Kidney (tissue), 13 donors: ENCODE measurements at regions not wholly inside any gene's neighbourhood (a gene's known extent, or its start where the extent isn't known, plus 50 kb on each side); places are given as distances from the start of the nearest gene placed in this dataset.
"Not testable (repeated sequence)": the region's sequence is repeated elsewhere in the genome, so short reads cannot be mapped to it uniquely, and the experiment has no call there.

Source experiments
- DNase-seq, 5 donors: peaks; one replicate each; pipeline ENCODE4 v3.0.0-alpha.2; 2013 to 2020
- FAIRE-seq: peaks from 2 replicates; lab custom pipeline; 2012; peaks lifted over from hg19 to GRCh38; lab: Jason Lieb, UNC
- H3K27ac ChIP-seq, 2 donors: one replicate each; pipeline ENCODE4 v1.7.0; 2013; ENCODE audit warnings: low read depth in 2 of 2, low read length in 2 of 2, inconsistent platforms in 1 of 2
- H3K27me3 ChIP-seq: one replicate; pipeline ENCODE4 v1.7.1; 2013; ENCODE audit warnings: low read length, inconsistent platforms; ENCODE audit not compliant: control insufficient read depth, insufficient read depth
- H3K36me3 ChIP-seq, 3 donors: one replicate each; pipeline versions ENCODE4 v1.7.0 to v1.7.1; 2013; ENCODE audit warnings: low read length in 3 of 3, control low read depth in 1 of 3, inconsistent platforms in 1 of 3; ENCODE audit not compliant: insufficient read depth in 3 of 3, control insufficient read depth in 2 of 3
- H3K4me1 ChIP-seq, 3 donors: one replicate each; pipeline versions ENCODE4 v1.7.0 to v1.7.1; 2013; ENCODE audit warnings: low read length in 3 of 3, inconsistent platforms in 1 of 3, low read depth in 1 of 3; ENCODE audit not compliant: control insufficient read depth in 2 of 3, insufficient read depth in 2 of 3
- H3K4me3 ChIP-seq, 3 donors: one replicate each; pipeline versions ENCODE4 v1.7.0 to v1.8.1; 2013; ENCODE audit warnings: low read length in 3 of 3, control low read depth in 1 of 3, inconsistent platforms in 1 of 3
- H3K9ac ChIP-seq, 3 donors: one replicate each; pipeline versions ENCODE4 v1.7.0 to v1.7.1; 2013; ENCODE audit warnings: low read length in 3 of 3, control low read depth in 1 of 3, inconsistent platforms in 1 of 3
- H3K9me3 ChIP-seq, 3 donors: one replicate each; pipeline versions ENCODE4 v1.7.0 to v1.7.1; 2013; ENCODE audit warnings: low read length in 3 of 3, control low read depth in 1 of 3, inconsistent platforms in 1 of 3; ENCODE audit not compliant: control insufficient read depth in 2 of 3, insufficient read depth in 1 of 3
- CTCF ChIP-seq: IDR thresholded peaks from 3 replicates; pipeline ENCODE4 v1.5.1; 2012; ENCODE audit warnings: mild to moderate bottlenecking, moderate library complexity, borderline replicate concordance; ENCODE audit not compliant: insufficient read depth; ENCODE audit errors: extremely low read depth
- intact Hi-C: fragments of 100-400 bp; cut with DNase I; formaldehyde crosslinking; loops from one replicate; pipeline ENCODE4 v1.11.1; 2022
- donor health status: control.
- donor health status: control.
- donor health status: control.
- donor health status: control.
- donor health status: control.
- donor health status: DM: yes; HTN: yes; CAD: no.
- donor health status: Normal renal cell carcinoma (clear cell type).

GRCh38 chr3:191133359-191133758, 65.7 kb upstream of the OSTN start:
- no peak overlapping the region for H3K9ac ChIP-seq
- FAIRE-seq (no peak), DNase-seq (no peak)
- H3K27ac ChIP-seq: no peak overlapping the region
- H3K4me1 ChIP-seq: no peaks in the 10 kb centered on the region
- H3K4me3 ChIP-seq: no peak overlapping the region
- H3K27me3 ChIP-seq: no peaks in the 10 kb centered on the region
- no peaks in the 10 kb centered on the region for H3K36me3 ChIP-seq
- TF ChIP-seq CTCF: no peak
- H3K9me3 ChIP-seq: no peaks in the 10 kb centered on the region
- intact Hi-C loops: no loop called here

GRCh38 chr3:191131305-191131704, 67.7 kb upstream of the OSTN start:
- no peak for TF ChIP-seq CTCF
- Histone ChIP-seq H3K27me3 (no peaks in the 10 kb centered on the region), H3K36me3 (no peaks in the 10 kb centered on the region), H3K9ac (no peak overlapping the region), H3K4me3 (no peak overlapping the region), H3K27ac (no peak overlapping the region), H3K9me3 (no peaks in the 10 kb centered on the region), H3K4me1 (no peaks in the 10 kb centered on the region)
- DNase-seq (no peak), FAIRE-seq (no peak)
- intact Hi-C loops: no loop called here

- DNase-seq, H3K9ac ChIP-seq, H3K9me3 ChIP-seq, FAIRE-seq, H3K36me3 ChIP-seq, H3K4me3 ChIP-seq, H3K27me3 ChIP-seq, H3K27ac ChIP-seq, intact Hi-C loops, H3K4me1 ChIP-seq: not testable (repeated sequence)
Measured at GRCh38 chr3:191124891-191125290, 74.2 kb upstream of the OSTN start.

GRCh38 chr3:191123946-191124345, 75.1 kb upstream of the OSTN start:
- TF ChIP-seq CTCF: no peak
- no peak for FAIRE-seq
- intact Hi-C loops: no loop called here
- no peaks in the 10 kb centered on the region for H3K27me3 ChIP-seq
- no peak overlapping the region for H3K4me3 ChIP-seq
- DNase-seq: no peak
- no peaks in the 10 kb centered on the region for H3K9me3 ChIP-seq
- no peak overlapping the region for H3K27ac ChIP-seq
- H3K9ac ChIP-seq: no peak overlapping the region
- H3K4me1 ChIP-seq: no peaks in the 10 kb centered on the region
- no peaks in the 10 kb centered on the region for H3K36me3 ChIP-seq
